GM12878 (cell line): ENCODE measurements at regions not wholly inside any gene's neighbourhood (a gene's known extent, or its start where the extent isn't known, plus 50 kb on each side); places are given as distances from the start of the nearest gene placed in this dataset.

Experiments
- ATAC-seq: fragments of 200-7000 bp; cut with Tn5 transposase; 3 replicates; pipeline ENCODE4 v1.9.1; 2020; ENCODE audit warnings: mild to moderate bottlenecking, moderate library complexity
- BruUV-seq: library from RNA; stranded (reverse); fragments of 400-500 nt; replicated peaks from 2 replicates; lab custom pipeline; 2021; lab: Mats Ljungman, UMichigan
- CTCF ChIA-PET: fragments of 300-600 bp; sonication (Branson Sonifier 250); formaldehyde crosslinking; extraction: SDS; loops from one replicate; lab custom pipeline; 2021; ENCODE audit warnings: inconsistent platforms; lab: Yijun Ruan, JAX
- POLR2A ChIA-PET: fragments of 350-600 bp; formaldehyde crosslinking; extraction: SDS; loops from one replicate; lab custom pipeline; 2021; ENCODE audit warnings: inconsistent platforms; lab: Charles Lee
- RAD21 ChIA-PET: fragments of 300-600 bp; sonication (Branson Sonifier 250); formaldehyde crosslinking; loops from one replicate; lab custom pipeline; 2023; ENCODE audit warnings: antibody characterized with exemption; ENCODE audit not compliant: unreplicated experiment; lab: Charles Lee
- SMC1A ChIA-PET: fragments of 300-600 bp; sonication (Branson Sonifier 250); formaldehyde crosslinking; loops from one replicate; lab custom pipeline; 2023; ENCODE audit not compliant: unreplicated experiment, uncharacterized antibody; lab: Charles Lee
- DNase-seq: peaks from one replicate; pipeline ENCODE4 v3.0.0-alpha.2; 2011; ENCODE audit warnings: low read depth, low spot score
- FAIRE-seq: peaks from 3 replicates; lab custom pipeline; 2011; peaks lifted over from hg19 to GRCh38; lab: Jason Lieb, UNC
- H2AFZ ChIP-seq: 2 replicates; pipeline ENCODE4 v1.6.0; 2011; ENCODE audit warnings: low read depth, low read length, control low read depth; ENCODE audit not compliant: control insufficient read depth
- H3K27ac ChIP-seq: 2 replicates; pipeline ENCODE4 v1.5.1; 2011; ENCODE audit warnings: control low read depth; ENCODE audit not compliant: control insufficient read depth, insufficient read depth
- H3K27me3 ChIP-seq, 2 experiments: replicated peaks in 1 of 2; 2 replicates each; pipeline versions ENCODE4 v1.6.0 to v1.6.1; 2011; ENCODE audit warnings: low read length in 1 of 2; ENCODE audit not compliant: control insufficient read depth in 2 of 2, insufficient read depth in 2 of 2
- H3K36me3 ChIP-seq, 2 experiments: 2 replicates each; pipeline ENCODE4 v1.5.1; 2011; ENCODE audit warnings: low read length in 1 of 2; ENCODE audit not compliant: control insufficient read depth in 2 of 2, insufficient read depth in 2 of 2
- H3K4me1 ChIP-seq: 2 replicates; pipeline ENCODE4 v1.6.1; 2011; ENCODE audit warnings: mild to moderate bottlenecking, low read length, moderate library complexity, mixed read lengths; ENCODE audit not compliant: control insufficient read depth, insufficient read depth
- H3K4me2 ChIP-seq: 2 replicates; pipeline ENCODE4 v1.6.0; 2011; ENCODE audit warnings: control low read depth; ENCODE audit not compliant: control insufficient read depth, insufficient read depth
- H3K4me3 ChIP-seq: fragments of 200-600 bp; sonication (generic); 2 replicates; pipeline ENCODE4 v1.5.1; 2016
- H3K79me2 ChIP-seq: 2 replicates; pipeline ENCODE4 v1.6.0; 2011; ENCODE audit warnings: low read length; ENCODE audit not compliant: control insufficient read depth, insufficient read depth
- H3K9ac ChIP-seq: 2 replicates; pipeline ENCODE4 v1.8.0; 2011; ENCODE audit warnings: low read length, control low read depth, mixed read lengths; ENCODE audit not compliant: control insufficient read depth, insufficient read depth
- H3K9me3 ChIP-seq: replicated peaks from 3 replicates; pipeline ENCODE4 v1.5.1; 2011; ENCODE audit warnings: mild to moderate bottlenecking, low read length; ENCODE audit not compliant: control insufficient read depth, insufficient read depth
- H4K20me1 ChIP-seq: 2 replicates; pipeline ENCODE4 v1.6.0; 2011; ENCODE audit not compliant: control insufficient read depth, insufficient read depth
- BRCA1 ChIP-seq: IDR thresholded peaks from 2 replicates; pipeline ENCODE4 v1.6.1; 2011; ENCODE audit warnings: low read depth, low read length, improper control_type of control experiment
- CREB1 ChIP-seq: IDR thresholded peaks from 2 replicates; pipeline ENCODE4 v1.6.1; 2012; ENCODE audit warnings: low read depth, mild to moderate bottlenecking, inconsistent platforms
- E4F1 ChIP-seq: fragments of 450-650 bp; IDR thresholded peaks from 2 replicates; pipeline ENCODE4 v1.6.1; 2018; ENCODE audit warnings: borderline replicate concordance, mild to moderate bottlenecking; ENCODE audit not compliant: partially characterized antibody
- HDGF ChIP-seq: fragments of 450-650 bp; IDR thresholded peaks from 2 replicates; pipeline ENCODE4 v1.6.1; 2016; ENCODE audit warnings: antibody characterized with exemption
- KDM1A ChIP-seq: fragments of 200-600 bp; sonication (generic); IDR thresholded peaks from 2 replicates; pipeline ENCODE4 v1.6.1; 2016; ENCODE audit warnings: borderline replicate concordance
- MLLT1 ChIP-seq: fragments of 450-650 bp; IDR thresholded peaks from 2 replicates; pipeline ENCODE4 v1.6.1; 2016; ENCODE audit warnings: mild to moderate bottlenecking
- MTA2 ChIP-seq: fragments of 450-650 bp; IDR thresholded peaks from 2 replicates; pipeline ENCODE4 v1.6.1; 2016; ENCODE audit warnings: low read depth, mild to moderate bottlenecking, moderate library complexity
- MXI1 ChIP-seq: fragments of 150-350 bp; IDR thresholded peaks from 2 replicates; pipeline ENCODE4 v1.6.1; 2011; ENCODE audit warnings: low read depth, mild to moderate bottlenecking, inconsistent platforms, low read length, improper control_type of control experiment
- RBBP5 ChIP-seq: fragments of 200-600 bp; sonication (generic); conservative IDR thresholded peaks from 2 replicates; pipeline ENCODE4 v1.6.1; 2016
- REST ChIP-seq: IDR thresholded peaks from 2 replicates; pipeline ENCODE4 v1.6.1; 2012; ENCODE audit warnings: mild to moderate bottlenecking, low read depth, low read length
- SMAD1 ChIP-seq: fragments of 450-650 bp; IDR thresholded peaks from 2 replicates; pipeline ENCODE4 v1.6.1; 2018; ENCODE audit warnings: mild to moderate bottlenecking, low read depth; ENCODE audit not compliant: partially characterized antibody
- SMARCA5 ChIP-seq: fragments of 450-650 bp; IDR thresholded peaks from 2 replicates; pipeline ENCODE4 v1.6.1; 2017; ENCODE audit warnings: mild to moderate bottlenecking
- SP1 ChIP-seq: IDR thresholded peaks from one replicate; pipeline ENCODE4 v1.6.1; 2011; ENCODE audit warnings: low read depth, low read length
- SREBF1 ChIP-seq: IDR thresholded peaks from 2 replicates; pipeline ENCODE4 v1.6.1; 2012; ENCODE audit warnings: mild to moderate bottlenecking, low read length
- SREBF2 ChIP-seq: IDR thresholded peaks from 2 replicates; pipeline ENCODE4 v1.6.1; 2012; ENCODE audit warnings: mild to moderate bottlenecking, low read length
- ZNF687 ChIP-seq: fragments of 450-650 bp; IDR thresholded peaks from 2 replicates; pipeline ENCODE4 v1.6.1; 2017; ENCODE audit warnings: mild to moderate bottlenecking, moderate library complexity
- WGBS: methylation state at CpG from one replicate; pipeline ENCODE4 v1.1.6; 2016; ENCODE audit warnings: low lambda C conversion rate; ENCODE audit not compliant: insufficient replicate concordance, insufficient coverage; ENCODE audit errors: missing lambda C conversion rate; 5-methylcytosine and 5-hydroxymethylcytosine counted together
- in situ Hi-C: fragments of 300-500 bp; cut with MboI; formaldehyde crosslinking; loops from 9 replicates; pipeline ENCODE4 v1.14.3; 2018; ENCODE audit warnings: mixed read lengths
- intact Hi-C: fragments of 100-400 bp; cut with micrococcal nuclease; formaldehyde crosslinking; loops from one replicate; pipeline ENCODE4 v1.14.2; 2022; ENCODE audit not compliant: unreplicated experiment

- H3K4me2 ChIP-seq = no peak overlapping the region
- no peak overlapping the region for H3K4me3 ChIP-seq
- 2% methylated on average over 15 of the region's 15 CpGs for WGBS
- in situ Hi-C loops = no loop called here
- H3K36me3 ChIP-seq = no peaks in the 10 kb centered on the region
- H3K79me2 ChIP-seq = no peaks in the 10 kb centered on the region
- ChIA-PET RAD21 (no interaction called here), CTCF (no interaction called here), POLR2A (no interaction called here), SMC1A (no interaction called here)
- no peaks in the 10 kb centered on the region for H3K27me3 ChIP-seq
- H4K20me1 ChIP-seq = no peaks in the 10 kb centered on the region
- H3K4me1 ChIP-seq = no peaks in the 10 kb centered on the region
- intact Hi-C loops = loop anchor here (10.0 kb wide), 1 partner anchor 378 kb away; no protein-coding TSS in a partner anchor
- BruUV-seq = no TSS peak
- no peak overlapping the region for H2AFZ ChIP-seq
- no peak overlapping the region for H3K9ac ChIP-seq
- no peak for DNase-seq
- H3K27ac ChIP-seq = no peak overlapping the region
- FAIRE-seq = no peak
- no peak for ATAC-seq
- H3K9me3 ChIP-seq = no peaks in the 10 kb centered on the region
- no peak for TF ChIP-seq KDM1A
- no peak for TF ChIP-seq SREBF2
- no peak for TF ChIP-seq MXI1
- TF ChIP-seq SMAD1 = no peak
- TF ChIP-seq MLLT1 = no peak
- TF ChIP-seq HDGF = no peak
- no peak for TF ChIP-seq CREB1
- no peak for TF ChIP-seq MTA2
- no peak for TF ChIP-seq SP1
- TF ChIP-seq REST = no peak
- no peak for TF ChIP-seq RBBP5
- TF ChIP-seq SMARCA5 = no peak
- no peak for TF ChIP-seq BRCA1
- no peak for TF ChIP-seq ZNF687
- TF ChIP-seq SREBF1 = no peak
- no peak for TF ChIP-seq E4F1
Observed at GRCh38 chr14:101233021-101233366, 328.3 kb upstream of the DIO3 start.
